Astrocyte of the cerebellum (primary cell): ENCODE measurements at regions not wholly inside any gene's neighbourhood (a gene's known extent, or its start where the extent isn't known, plus 50 kb on each side); places are given as distances from the start of the nearest gene placed in this dataset.

Experiments
- DNase-seq: peaks from one replicate; pipeline ENCODE4 v3.0.0-alpha.2; 2011; ENCODE audit warnings: low read depth
- H3K4me3 ChIP-seq: 2 replicates; pipeline ENCODE4 v1.5.1; 2011; ENCODE audit warnings: mild to moderate bottlenecking, low read depth, low read length, moderate library complexity
- CTCF ChIP-seq: IDR thresholded peaks from 2 replicates; pipeline ENCODE4 v1.5.1; 2012; ENCODE audit warnings: low read length, low read depth, moderate library complexity, mild to moderate bottlenecking; ENCODE audit errors: missing control alignments
- in situ Hi-C: cut with HindIII; loops from 2 replicates; pipeline ENCODE4 v1.10.0; 2017; ENCODE audit warnings: low sequenced_read_pairs

DNA sequence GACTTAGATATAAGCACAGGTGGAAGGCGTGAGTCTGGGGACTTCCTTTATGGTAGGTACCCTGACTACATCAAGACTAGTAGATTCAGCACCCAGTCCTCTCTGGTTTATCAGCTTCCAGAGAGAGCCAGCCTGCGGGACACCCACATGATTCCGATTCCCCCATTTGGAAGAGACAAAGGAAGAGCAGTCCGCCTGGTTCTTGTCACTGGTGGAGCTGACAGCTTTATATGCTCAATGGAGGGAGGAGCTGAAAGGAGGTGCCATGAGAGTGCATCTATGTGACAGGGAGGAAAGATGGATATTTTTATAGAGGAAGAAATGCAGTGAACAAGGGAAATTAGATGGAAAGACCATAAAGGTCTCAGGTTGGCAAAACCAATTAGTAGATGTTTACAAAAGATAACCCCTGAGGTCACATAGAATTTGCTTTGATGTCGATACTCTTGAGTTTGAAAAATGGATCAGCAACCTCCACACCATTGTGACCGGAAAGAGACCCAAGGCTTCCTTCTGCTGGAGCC lies 437.7 kb downstream of the PMP22 start:
- no peak for DNase-seq
- no peak for TF ChIP-seq CTCF
- no peak overlapping the region for H3K4me3 ChIP-seq
- in situ Hi-C loops: no loop called here

GRCh38 chr17:14826358-14826757 lies 438.8 kb downstream of the PMP22 start:
- no peak for TF ChIP-seq CTCF
- H3K4me3 ChIP-seq: no peak overlapping the region
- in situ Hi-C loops: no loop called here
- DNase-seq: no peak

DNA sequence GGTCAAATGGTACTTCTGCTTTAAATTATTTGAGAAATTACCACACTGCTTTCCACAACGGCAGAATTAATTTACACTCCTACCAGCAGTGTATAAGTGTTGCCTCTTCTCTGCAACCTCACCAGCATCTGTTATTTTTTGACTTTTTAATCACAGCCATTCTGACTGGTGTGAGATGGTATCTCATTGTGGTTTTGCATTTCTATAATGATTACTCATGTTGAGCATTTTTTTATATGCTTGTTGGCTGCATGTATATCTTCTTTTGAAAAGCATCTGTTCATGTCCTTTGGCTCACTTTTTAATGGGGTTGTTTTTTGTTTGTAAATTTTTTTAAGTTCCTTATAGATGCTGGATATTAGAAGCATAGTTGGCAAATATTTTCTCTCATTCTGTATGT lies 446.7 kb downstream of the PMP22 start:
- DNase-seq: no peak
- TF ChIP-seq CTCF: no peak
- in situ Hi-C loops: no loop called here
- no peak overlapping the region for H3K4me3 ChIP-seq

DNA sequence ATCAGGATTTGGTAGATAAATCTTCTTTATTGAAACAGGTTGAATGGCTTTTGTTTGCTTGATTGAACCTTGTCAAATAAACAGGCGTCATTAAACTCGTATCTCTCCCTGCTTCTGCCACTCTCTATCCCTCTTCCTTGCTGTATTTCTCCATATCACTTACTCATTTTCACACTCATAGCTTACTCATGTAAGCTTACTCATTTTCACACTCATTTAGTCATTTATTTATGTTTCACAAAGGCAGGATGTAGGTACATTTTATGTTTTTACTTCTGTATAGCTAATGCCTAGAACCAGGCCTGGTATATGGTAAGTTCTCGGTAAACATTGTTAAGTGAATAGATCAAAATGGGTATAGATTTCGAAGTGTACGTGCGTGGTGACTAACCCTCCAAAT lies 450.0 kb downstream of the PMP22 start:
- in situ Hi-C loops: no loop called here
- H3K4me3 ChIP-seq: no peak overlapping the region
- TF ChIP-seq CTCF: no peak
- DNase-seq: no peak

DNA sequence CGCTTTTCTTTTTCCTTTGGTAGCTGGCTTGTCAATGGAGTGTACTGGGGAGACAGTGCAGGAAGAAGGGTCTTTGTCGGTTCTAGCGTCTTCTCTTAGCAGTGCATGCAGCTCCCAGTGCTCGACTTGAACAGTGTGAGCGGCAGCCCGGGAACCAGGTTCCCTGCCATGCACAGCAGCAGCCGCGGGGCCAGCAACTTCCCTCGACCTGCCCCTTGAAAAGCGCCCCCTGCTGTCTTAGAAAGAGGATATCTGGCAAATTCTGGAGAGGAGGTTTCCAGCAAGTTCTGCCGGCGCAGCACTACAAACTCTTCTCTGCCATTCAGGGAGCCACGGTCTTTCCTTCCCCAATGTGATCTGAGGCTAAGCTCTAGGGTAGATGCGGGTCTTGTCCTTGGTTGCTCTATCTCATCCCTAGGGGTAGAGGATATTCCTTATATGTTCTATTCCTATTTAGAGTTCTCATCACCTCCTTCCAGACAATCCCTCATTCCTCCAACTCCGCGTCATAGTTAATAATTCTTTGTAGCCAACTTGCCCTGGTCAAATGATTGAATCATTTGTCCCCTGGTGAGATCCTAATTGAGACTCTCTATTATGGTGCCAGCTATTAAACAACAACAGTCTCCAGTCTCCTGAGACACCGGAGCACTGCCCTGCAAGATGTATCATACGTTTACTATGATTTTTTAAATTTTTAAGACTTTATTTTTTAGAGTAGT lies 451.3 kb downstream of the PMP22 start:
- in situ Hi-C loops: no loop called here
- no peak for TF ChIP-seq CTCF
- DNase-seq: no peak
- no peak overlapping the region for H3K4me3 ChIP-seq

GRCh38 chr17:14808425-14808824 lies 456.7 kb downstream of the PMP22 start:
- no peak for TF ChIP-seq CTCF
- in situ Hi-C loops: no loop called here
- DNase-seq: no peak
- no peak overlapping the region for H3K4me3 ChIP-seq
